GDM1 (cell line): ENCODE measurements at regions not wholly inside any gene's neighbourhood (a gene's known extent, or its start where the extent isn't known, plus 50 kb on each side); places are given as distances from the start of the nearest gene placed in this dataset.

Experiments used
- DNase-seq: peaks from one replicate; lab custom pipeline; 2025; lab: John Stamatoyannopoulos, UW

DNA sequence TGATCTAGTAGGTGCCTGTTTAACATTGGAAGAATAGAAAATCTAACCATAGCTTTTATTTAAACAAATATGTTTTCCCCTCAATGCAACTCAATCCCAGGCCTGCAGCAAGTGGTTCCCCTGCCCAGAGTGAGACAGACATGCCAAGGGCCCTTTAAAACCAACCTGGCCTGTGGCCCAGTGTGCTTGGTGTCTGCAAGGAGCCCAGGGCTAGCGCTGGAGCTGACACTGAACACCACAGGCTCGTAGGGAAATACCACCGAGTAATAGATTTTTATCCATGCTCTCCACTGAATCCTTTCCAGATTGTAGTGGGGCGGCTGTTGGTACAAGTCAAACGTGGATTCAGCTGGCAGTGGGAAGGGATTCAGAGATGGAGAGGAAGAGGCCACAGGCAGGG lies 95.6 kb upstream of the NRXN3 start:
- no peak for DNase-seq

DNA sequence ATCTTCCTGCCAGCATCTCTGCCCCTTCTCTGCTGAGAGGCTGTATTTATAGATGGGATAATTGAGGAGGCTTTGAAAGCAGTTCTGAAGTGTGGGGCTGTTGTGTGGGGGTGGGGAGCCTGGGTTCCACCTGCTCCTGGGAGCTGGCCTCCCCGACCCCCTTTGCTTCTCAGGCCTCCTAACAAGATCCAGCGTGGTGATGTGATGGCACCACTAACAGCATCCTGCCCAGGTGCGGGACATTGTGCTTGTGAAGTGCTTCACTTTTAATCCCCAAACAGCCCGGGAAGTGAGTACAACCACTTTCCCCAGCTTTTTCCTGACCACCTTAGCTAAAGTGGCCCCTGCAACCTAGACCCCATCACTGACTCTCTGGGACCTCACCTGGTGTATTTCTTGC lies 95.1 kb upstream of the NRXN3 start:
- no peak for DNase-seq

DNA sequence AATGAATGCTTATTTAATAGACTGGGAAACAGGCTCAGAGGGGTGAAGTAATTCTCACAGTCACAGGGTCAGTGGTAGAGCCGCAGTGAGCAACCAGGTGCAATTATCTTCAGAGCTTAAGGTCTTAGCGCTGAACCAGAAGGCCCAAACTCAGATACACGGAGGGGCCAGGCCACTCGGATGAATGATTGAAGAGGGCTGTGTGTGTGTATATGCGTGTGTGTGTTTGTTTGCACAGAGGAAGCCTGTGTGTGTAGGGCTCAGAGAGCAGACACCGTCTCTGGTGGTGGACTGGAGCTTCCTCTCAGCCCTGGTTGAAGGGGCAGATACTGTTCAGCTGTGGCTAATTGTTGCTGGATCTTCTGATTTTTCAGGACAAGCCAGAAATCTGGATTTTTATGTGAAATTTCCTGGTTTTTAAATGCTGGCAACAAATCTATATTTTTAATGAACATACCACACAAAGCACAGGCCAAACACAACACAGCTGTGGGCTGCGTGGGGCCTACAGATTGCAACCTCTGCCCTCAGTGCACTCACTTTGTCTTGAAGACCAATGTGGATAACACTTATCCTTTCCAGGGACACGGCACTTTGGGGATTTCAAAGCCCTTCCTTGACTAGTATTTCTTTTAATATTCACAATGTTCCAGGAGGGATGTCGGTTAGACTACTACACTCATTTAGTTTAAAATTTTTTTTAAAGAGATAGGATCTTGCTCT lies 94.5 kb upstream of the NRXN3 start:
- DNase-seq: no peak

DNA sequence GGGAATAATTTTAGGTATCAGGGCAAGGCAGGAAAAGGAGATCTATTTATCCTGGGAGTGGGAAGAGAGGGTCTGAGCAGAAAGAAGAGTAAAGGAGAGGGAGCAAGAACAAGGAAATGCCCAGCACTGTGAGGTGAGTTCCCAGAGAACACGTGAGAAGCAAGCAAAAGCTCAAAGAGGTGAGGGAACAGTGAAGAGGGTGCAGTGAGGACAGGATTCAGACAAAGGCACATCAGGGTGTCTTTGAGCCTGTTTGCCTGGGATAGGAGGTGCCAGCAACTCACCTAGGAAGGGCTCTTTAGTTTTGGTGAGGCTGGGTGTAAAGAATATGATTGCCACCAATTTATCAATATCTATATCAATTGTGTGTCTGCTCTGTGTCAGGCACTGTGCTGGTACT lies 88.9 kb upstream of the NRXN3 start:
- no peak for DNase-seq

DNA sequence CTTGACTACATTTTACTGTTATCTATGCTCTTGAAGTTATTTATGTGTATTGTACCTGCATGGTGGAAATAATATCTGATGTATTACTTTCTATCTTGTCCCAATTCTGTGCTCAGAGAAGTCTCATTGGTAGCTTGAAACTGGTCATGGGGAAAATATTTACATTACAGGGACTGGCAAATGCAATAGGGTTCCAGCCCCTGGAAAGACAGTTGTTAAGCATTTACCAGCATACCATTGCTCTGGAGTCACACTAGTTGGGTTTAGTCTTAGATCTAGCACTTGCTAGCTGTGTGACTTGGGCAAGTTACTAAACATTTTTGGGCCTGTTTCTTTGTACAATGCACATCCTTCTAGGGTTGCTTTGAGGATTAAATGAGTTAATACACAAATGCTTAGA lies 86.3 kb upstream of the NRXN3 start:
- no peak for DNase-seq

DNA sequence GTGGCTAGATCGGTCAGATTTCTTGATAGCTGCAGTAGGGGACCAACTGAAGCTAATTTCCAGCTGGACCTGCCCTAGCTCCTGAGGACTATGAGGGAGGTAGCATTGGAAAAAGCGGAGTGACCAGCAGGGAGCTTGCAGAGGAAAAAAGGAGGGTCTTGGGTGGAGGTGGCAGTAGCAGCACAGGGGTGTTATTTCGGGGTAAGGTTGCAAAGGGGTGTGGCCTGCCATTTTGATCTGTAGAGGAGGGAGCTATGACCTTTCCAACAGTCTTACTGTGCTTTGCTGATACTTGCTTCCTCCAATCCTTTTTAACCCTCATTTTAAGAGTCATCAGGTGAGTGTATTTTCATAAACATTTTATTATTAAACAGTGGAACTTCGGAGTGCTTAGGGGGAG lies 83.8 kb upstream of the NRXN3 start:
- no peak for DNase-seq

DNA sequence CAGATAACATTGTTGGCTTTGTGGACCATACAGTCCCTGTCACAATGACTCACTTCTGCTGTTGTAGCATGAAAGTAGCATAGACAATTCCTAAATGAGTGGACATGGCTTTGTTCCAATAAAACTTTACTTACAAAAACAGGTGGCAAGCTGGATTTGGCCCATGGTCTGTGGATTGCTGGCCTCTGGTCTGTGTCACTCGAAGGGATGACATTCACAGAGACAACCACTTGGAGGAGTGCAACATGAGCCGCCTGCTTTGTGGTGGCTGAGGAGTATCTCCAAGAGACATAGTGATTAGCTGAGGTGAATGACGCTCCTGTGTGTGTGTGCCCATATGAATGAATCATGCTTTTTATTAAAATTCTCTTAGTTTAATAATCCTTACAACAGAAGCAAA lies 81.3 kb upstream of the NRXN3 start:
- no peak for DNase-seq

DNA sequence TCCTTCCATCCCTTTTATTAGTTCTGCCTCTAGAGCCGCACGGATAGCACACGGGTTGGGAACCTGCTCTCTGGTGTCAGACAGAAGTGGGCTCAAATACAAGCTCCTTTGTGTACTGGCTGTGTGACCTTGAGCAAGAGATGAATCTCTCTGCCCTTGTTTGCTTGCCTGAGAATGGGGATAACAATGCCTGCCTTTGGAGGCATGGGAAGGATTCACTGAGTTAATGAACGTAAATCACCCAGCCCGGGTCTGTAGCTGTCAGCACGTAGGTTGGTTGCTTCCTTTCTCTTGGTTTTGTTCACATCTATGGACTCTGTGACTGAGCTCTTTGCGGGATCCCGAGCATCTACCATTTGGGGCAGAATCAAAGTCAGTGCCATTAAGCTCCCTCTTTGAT lies 79.3 kb upstream of the NRXN3 start:
- no peak for DNase-seq

DNA sequence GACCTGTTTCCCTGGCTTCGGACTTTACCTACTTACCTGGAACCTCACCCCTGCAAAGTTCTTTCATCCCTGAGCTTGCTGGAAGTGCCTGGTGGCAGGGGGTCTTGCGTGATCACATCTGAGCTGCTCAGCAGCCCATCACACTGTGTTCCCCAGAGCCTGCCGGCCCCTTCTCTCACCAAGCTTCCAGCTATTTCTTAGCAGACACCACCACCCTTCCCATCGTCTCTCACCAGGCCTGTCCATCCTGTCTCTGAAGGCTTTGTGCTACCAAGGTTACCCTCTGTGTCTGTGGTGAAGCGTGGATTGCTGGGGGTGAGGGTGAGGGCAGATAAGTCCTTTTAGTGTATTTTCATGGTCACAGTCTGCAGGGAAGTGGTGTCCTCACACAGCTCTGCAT lies 78.8 kb upstream of the NRXN3 start:
- no peak for DNase-seq

DNA sequence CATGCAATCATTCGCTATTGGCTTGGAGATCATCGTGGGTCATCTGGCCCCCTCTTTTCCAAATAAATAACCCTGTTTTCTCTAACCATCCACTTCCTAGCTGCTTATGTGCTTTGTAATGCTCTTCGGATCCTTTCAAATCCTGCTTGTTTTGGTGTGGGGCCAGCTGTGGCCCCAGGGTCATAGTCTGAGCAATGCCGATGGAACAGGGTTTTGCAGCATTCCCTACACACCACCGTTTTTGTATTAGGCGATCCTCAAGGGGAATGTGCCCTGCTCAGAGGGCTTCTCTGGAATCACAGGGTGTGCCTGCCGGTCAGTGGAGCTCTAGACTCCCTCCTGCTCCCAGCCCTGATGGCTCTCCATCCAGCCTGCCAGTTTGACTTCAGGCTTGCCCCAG lies 78.1 kb upstream of the NRXN3 start:
- no peak for DNase-seq

DNA sequence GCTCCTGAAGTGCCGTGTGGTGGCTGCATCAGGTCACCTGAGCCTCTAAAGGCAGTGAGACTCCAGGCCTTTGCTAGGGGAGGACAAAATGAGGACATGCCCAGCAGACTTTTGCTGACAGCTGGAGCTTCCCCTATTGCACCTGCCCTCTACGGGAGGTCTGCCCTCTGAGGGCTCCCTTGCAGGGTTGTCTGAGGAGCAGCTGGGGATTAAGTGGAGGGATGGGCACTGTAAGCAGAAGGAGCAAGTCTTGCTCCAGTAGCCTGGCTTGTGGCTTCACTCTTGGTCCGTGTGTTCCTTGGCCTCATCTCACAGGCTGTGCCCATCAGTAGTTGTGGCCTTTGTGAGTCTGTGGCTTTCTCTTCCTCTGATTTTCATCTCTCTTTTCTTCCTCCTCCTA lies 66.9 kb upstream of the NRXN3 start:
- peak; percentile 33 for DNase-seq

DNA sequence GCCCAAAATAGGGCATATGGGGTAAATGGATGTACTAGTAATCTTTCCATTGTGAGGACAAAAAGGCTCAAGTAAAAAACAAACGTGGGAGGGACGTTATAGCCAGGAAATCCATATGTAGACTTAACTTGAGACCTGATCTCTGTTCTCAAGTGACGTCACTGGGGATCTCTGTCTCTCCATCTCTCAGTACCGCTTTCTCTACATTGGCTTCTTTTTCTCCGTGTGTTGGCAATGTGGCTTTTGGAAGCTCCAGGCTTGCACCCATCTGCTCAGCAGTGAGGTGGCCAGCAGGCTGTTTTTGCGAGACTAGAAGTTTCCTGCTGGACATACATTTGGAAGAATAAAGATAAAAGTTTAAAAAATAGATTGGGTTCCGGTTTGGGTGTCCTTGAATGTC lies 66.0 kb upstream of the NRXN3 start:
- no peak for DNase-seq

DNA sequence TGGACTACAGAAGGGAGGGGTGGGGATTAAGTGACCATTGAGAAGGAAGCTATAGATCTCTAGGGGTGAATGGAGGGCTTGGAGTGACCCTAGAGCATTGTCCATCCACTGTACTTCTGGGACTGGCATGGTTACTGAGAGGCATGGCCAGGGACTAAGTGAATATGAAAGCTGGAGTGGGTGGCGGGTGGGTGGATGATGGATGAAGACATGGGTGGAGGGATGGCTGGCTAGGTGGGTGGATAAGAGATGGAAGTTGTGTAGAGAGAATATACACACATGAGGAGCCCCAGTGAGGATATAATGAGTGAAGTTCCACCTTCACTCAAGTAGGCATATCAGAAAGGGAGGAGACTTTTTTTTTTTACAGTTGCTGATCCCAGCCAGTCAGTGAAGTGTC lies 65.5 kb upstream of the NRXN3 start:
- DNase-seq: no peak

DNA sequence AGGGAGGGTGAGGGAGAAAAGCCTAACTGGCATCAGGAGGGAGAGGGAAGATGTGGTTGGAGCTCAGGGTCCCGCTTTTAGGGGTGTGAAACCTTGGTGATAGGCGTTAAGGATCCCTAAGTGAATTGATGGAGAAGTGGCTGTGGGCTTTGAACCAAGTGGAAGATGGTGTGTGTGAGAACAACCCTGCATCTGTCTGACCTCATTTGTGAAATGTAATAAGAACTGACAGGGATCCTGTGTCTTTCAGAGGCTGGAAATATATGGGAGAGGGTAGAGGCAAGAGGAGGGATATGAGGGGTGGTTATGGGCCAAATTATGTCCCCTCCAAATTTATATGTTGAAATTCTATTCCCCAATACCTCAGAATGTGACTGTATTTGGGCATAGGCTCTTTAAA lies 63.8 kb upstream of the NRXN3 start:
- DNase-seq: no peak

DNA sequence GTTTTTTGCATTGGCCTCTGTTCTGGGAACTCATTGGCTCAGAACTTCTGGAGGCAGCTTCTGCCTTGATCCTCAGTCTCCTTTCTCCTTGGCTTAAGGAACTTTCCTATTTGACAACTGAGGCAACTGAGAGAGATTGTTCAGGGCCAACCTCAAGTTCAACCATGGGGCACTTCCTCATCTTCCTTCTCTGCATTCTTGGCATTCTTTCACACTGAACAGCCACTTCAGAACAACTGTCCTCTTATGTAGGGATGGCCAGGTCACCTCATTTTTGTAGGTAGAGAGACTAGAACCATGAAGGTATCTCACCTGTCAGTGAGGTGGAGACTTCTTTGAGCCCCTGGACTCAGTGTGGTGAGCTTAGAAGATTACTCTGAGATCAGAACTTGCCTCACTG lies 63.0 kb upstream of the NRXN3 start:
- DNase-seq: no peak

DNA sequence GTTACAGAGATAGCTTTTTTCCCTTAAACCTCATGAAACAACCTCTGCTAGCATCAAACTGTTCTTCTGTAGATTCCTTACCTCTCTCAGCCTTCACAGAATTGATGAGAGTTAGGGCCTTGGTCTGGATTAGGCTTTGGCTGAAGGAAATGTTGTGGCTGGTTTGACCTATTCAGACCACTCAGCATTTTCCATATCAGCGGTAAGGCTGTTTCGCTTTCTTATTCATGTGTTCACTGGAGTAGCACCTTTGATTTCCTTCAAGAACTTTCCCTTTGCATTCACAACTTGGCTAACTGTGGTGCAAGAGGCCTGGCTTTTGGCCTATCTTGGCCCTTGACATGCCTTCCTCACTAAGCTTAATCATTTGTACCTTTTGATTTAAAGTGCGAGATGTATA lies 50.7 kb upstream of the NRXN3 start:
- DNase-seq: no peak
